ENCODE measurements at regions not wholly inside any gene's neighbourhood (a gene's known extent, or its start where the extent isn't known, plus 50 kb on each side); places are given as distances from the start of the nearest gene placed in this dataset.

DNA sequence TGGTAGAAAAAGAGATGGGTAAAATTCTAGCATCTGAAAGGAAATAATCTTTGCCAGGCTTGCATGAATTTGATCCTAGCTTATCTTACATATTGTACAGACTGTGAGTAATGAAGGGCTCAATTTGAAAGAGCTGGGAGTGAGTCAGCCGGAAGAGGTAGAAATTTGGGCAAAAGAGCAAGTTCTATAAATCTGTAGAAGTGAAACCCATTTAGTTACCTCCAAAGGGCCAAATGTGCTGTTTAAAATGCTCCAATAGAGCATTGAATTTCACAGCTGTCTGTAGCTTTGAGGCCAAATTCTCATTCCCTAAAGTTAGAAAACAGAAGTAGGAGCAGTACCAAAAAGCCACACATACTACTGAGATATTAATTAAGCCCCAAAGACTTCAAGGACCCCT, 466.1 kb downstream of the BTBD3 start:
- TF ChIP-seq CTCF (IDR thresholded peaks at IDR 0.05; ENCODE audit: insufficient read depth, low read depth, low read length, missing control alignments) = no peak
- no peak for DNase-seq (ENCODE audit: low read depth)
- no peak overlapping the region for H3K4me3 ChIP-seq (ENCODE audit: low read depth, low read length)

GRCh38 chr20:12386821-12387220, 469.1 kb downstream of the BTBD3 start:
- no peak overlapping the region for H3K4me3 ChIP-seq (ENCODE audit: low read depth, low read length)
- no peak for TF ChIP-seq CTCF (IDR thresholded peaks at IDR 0.05; ENCODE audit: insufficient read depth, low read depth, low read length, missing control alignments)
- no peak for DNase-seq (ENCODE audit: low read depth)

- H3K4me3 ChIP-seq (ENCODE audit: low read depth, low read length) = no peak overlapping the region
- no peak for TF ChIP-seq CTCF (IDR thresholded peaks at IDR 0.05; ENCODE audit: insufficient read depth, low read depth, low read length, missing control alignments)
- DNase-seq (ENCODE audit: low read depth) = no peak
Measured at GRCh38 chr20:12391099-12391498, 473.4 kb downstream of the BTBD3 start.

GRCh38 chr20:12394786-12395185, 477.1 kb downstream of the BTBD3 start:
- H3K4me3 ChIP-seq (ENCODE audit: low read depth, low read length) = no peak overlapping the region
- no peak for TF ChIP-seq CTCF (IDR thresholded peaks at IDR 0.05; ENCODE audit: insufficient read depth, low read depth, low read length, missing control alignments)
- DNase-seq (ENCODE audit: low read depth) = no peak

DNA sequence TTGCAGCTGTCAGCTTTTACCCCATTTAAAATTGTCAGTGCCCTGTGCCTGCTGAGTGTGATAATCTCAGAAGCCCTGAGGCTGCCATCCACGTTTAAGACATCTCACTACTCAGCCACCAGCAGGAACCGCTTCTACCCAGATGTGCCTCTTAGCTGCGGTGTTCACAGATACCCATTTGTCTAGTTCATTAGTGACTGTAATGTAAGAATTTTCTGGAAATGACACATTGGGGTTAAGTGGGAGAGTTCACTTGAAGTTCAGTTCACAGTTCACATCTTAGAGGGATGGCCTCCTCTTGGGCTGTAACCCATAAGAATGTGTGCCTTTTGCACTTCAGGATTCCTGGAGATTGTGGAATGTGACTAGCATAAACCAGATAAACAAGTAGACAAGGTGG, 477.7 kb downstream of the BTBD3 start:
- no peak for TF ChIP-seq CTCF (IDR thresholded peaks at IDR 0.05; ENCODE audit: insufficient read depth, low read depth, low read length, missing control alignments)

GRCh38 chr20:12395760-12396159, 478.1 kb downstream of the BTBD3 start:
- H3K4me3 ChIP-seq (ENCODE audit: low read depth, low read length) = no peak overlapping the region
- no peak for DNase-seq (ENCODE audit: low read depth)
- no peak for TF ChIP-seq CTCF (IDR thresholded peaks at IDR 0.05; ENCODE audit: insufficient read depth, low read depth, low read length, missing control alignments)

More for the DNA sequence above, 477.7 kb downstream of the BTBD3 start:
- DNase-seq (ENCODE audit: low read depth) = no peak
- no peak overlapping the region for H3K4me3 ChIP-seq (ENCODE audit: low read depth, low read length)

- no peak for TF ChIP-seq CTCF (IDR thresholded peaks at IDR 0.05; ENCODE audit: insufficient read depth, low read depth, low read length, missing control alignments)
- DNase-seq (ENCODE audit: low read depth) = no peak
- no peak overlapping the region for H3K4me3 ChIP-seq (ENCODE audit: low read depth, low read length)
Measured at GRCh38 chr20:12399110-12399836, 481.6 kb downstream of the BTBD3 start.
